ENCODE measurements at regions not wholly inside any gene's neighbourhood (a gene's known extent, or its start where the extent isn't known, plus 50 kb on each side); places are given as distances from the start of the nearest gene placed in this dataset.
A peak's percentile ranks its signal among the peaks of the same experiment; 100 is the strongest.
"Not testable (repeated sequence)": the region's sequence is repeated elsewhere in the genome, so short reads cannot be mapped to it uniquely, and the experiment has no call there.

DNA sequence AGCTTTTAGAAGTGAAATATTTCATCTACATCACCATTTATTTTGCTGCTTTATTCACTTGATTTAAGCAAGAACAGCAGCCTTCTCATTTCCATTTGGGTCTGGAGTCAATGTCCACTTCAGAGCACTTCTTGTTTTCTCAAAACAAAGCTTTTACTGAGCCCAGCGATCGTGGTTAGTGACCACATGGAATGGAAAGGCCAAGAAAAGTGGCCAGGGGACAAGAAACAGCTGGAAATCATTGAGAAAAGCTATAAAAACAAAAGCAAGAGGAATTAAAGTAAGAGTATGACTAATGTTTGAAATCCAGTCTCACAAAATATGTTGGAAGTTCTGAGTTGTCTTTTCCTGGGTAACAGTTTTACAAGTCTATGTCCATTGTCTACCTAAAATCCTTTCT lies 328.4 kb upstream of the INTU start:
- no peak for DNase-seq

DNA sequence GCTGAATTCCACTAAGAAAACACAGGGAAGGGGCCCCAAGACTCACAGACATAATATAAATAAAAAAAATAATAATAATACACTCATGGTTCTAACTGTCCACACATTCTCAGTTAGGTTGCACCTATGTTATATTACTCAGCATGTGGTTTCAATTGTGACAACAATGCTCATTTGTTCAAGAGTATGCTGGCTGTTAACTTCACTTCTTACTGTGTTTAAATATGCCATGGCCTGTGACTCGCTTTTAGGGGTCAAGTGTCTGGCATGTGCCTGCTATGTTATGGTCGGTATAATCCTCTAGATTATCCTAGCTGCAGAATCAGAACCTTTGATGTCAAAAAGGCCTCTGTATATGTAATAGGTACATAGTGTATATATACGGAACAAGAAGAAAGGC lies 324.8 kb upstream of the INTU start:
- no peak for DNase-seq

DNA sequence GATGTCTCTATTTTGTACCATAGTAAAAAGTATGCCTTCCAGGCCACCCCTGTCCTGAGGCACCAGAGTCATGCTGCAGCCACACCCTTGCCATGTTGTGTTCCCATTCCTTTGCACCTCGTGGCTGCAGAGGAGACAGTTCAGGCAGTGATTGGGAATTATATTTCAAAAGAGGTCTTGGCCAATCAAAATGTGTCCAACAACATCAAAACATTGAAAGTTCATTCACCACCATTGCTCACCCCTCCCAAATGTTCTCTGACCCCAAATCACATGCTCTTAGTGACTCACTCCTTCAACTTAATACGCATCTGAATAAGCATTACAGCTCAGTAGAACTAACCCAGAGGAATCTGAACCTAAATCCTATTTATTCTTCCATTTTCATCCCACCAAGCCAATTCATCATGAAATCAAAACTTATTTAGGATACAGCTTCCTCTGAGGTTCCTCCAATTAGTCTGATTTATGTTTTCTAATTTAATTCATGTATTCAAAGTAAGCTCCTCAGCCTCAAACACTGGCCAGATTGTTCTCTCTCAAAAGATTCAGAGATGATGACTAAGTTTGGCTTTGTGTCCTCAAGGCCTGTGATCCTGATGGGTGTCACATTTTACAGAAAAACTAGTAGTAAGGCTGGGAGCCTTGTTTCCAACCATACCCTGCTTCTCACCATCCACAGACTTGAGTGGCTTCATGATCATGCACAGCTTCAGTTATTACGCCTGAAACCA lies 323.2 kb upstream of the INTU start:
- DNase-seq = no peak

- no peak for DNase-seq
These were observed 321.4 kb upstream of the INTU start for GRCh38 chr4:127311371-127311770.

DNA sequence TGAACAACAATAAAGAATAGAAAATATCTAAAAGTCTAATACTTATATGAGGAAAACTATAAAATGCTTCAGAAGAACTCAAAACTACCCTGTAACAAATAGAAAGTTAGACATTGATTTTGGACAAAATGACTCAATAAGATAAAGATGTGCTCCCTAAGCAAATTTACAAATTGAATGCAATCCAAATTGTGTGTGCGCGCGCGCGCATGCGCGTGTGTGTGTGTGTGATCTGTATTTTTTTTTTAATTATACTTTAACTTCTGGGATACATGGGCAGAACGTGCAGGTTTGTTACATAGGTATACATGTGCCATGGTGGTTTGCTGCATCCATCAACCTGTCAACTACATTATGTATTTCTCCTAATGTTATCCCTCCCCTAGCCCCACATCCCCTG lies 320.8 kb upstream of the INTU start:
- no peak for DNase-seq

GRCh38 chr4:127313767-127314166 lies 319.0 kb upstream of the INTU start:
- no peak for DNase-seq

GRCh38 chr4:127327491-127327890 lies 305.3 kb upstream of the INTU start:
- DNase-seq = peak in 1 of 2 experiments; percentile 9

GRCh38 chr4:127335073-127335620 lies 297.6 kb upstream of the INTU start:
- DNase-seq = no peak

DNA sequence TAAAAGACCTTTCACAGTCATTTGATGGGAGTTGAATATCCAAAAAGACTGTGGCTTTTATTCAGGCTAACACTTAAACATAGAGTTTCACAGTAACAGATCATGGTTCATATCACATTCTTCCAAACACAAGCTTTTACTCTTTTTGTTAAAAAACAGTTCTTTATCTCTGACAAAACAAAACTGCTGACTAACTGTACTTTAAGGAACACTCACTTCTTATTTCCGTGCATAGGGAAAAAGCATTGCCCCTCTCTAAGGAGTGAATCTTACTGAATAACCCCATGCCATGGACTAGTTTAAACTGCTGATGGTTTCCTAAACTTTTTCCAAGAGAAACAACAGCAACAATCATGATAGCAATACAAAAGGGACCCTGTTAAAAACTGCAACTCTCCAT lies 297.0 kb upstream of the INTU start:
- no peak for DNase-seq

- DNase-seq = not testable (repeated sequence)
These were observed 289.6 kb upstream of the INTU start for GRCh38 chr4:127343123-127343522.

DNA sequence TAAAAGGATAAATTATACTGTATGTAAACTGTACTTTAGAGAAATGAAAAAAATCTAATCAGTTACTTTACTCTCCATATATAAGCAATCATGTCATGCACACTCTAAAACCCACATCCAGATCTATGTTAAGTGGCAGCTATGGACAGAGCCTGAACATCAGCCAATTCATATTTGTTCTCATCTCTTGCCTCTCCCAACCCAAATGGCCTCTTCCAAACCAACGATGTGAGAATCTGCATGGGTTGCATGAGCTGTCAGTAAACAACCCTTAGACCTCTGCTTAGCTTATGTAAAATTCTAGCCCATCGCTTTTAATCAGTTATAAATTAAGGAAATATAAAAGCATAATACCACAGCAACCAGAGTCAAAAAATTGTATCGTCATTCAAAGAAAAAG lies 288.7 kb upstream of the INTU start:
- no peak for DNase-seq

DNA sequence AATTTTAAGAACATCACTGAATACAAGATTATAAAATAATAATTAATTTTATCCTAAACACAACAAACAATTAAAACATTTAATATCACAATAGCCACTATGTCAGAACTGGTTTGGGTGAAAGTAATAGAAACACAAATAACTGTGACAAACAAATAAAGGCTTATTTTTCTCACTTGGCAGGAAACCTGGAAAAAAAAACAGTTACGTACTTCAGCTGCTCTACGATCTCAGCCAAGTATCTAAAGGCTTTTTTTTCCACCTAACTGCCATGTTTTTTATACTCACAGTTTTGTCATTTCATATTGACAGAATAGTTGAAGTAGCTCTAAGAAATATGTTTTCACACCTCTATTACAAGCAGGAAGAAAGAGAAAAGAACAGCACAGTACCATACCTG lies 284.8 kb upstream of the INTU start:
- no peak for DNase-seq

GRCh38 chr4:127352220-127353113 lies 280.3 kb upstream of the INTU start:
- peak in 1 of 2 experiments; percentile 4 for DNase-seq

- no peak for DNase-seq
These were observed 277.0 kb upstream of the INTU start for GRCh38 chr4:127355743-127356142.

DNA sequence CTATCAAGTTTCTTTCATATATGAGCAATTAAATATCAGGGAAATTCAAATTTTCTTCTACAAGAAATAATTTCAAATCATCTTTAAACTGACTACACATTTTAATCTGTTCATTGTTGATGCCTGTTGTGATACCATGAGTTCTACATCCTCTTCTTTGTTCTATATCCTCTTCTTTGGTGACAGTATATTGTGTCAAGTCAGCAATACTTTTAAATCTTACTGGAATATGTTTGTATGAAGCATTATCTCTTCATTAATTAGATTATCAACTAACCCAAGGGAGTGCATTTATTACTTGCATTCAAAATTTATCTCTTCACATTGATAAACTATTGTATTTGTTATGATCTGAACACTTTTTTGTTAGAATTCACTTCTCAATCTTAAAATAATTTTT lies 275.0 kb upstream of the INTU start:
- no peak for DNase-seq

DNA sequence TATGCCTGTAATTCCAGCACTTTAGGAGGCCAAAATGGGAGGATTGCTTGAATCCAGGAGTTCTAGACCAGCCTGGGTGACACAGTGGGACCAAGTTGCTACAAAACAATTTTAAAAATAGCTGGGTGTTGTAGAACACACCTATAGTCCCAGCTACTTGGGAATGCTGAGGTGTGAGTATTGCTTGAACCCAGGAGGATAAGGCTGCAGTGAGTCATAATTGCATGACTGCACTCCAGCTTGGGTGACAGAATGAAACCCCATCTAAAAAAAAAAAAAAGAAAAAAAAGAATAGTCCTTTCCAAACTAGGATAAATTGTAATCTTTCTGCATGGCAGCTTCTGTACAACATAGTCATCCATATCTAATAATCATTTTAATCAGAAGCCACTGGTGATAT lies 270.1 kb upstream of the INTU start:
- DNase-seq = no peak

- no peak for DNase-seq
These were observed 268.4 kb upstream of the INTU start for GRCh38 chr4:127364397-127364796.

- DNase-seq = no peak
These were observed 267.8 kb upstream of the INTU start for GRCh38 chr4:127364911-127365310.

GRCh38 chr4:127370604-127371003 lies 262.2 kb upstream of the INTU start:
- DNase-seq = no peak

GRCh38 chr4:127379499-127379898 lies 253.3 kb upstream of the INTU start:
- no peak for DNase-seq

GRCh38 chr4:127379948-127380347 lies 252.8 kb upstream of the INTU start:
- not testable (repeated sequence) for DNase-seq

DNA sequence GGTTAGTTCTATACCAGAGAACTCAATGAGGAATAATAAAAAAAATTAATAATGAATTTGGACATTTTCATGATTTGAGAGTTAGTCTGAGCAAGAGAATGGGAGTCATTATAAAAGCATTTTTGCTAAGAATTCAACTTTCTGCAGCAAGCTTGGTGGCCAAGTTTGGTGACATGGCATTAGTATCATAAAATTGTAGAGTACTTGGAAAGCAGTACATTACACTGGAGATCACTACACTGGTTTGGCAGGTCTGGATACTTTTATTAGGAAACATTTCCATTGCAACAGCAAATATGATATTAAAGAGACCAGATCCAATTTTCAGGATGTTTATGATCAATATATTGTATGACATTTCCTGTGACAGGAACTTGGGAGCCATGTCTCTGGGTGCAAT lies 249.1 kb upstream of the INTU start:
- no peak for DNase-seq

DNA sequence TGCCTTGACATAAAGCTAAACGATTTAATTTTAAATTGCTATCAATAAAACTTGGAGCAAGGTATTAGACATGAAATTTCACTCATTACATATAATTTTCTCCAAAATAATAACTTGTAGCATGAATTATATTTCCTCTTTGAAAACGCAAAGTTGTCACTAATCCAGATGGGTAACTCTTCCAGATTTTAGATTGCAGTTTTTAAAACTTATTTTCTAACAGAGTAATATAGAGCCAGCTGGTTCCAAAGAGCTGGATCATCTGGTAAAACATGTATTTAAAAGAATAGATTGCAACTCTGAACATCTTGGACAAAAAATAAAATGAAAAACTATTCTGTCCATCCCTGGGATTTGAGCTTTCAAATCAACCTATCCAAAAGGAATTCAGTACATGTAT lies 238.2 kb upstream of the INTU start:
- no peak for DNase-seq

GRCh38 chr4:127400276-127400675 lies 232.5 kb upstream of the INTU start:
- DNase-seq = no peak
